Upper lobe of right lung (tissue), 1 donor: ENCODE measurements at regions not wholly inside any gene's neighbourhood (a gene's known extent, or its start where the extent isn't known, plus 50 kb on each side); places are given as distances from the start of the nearest gene placed in this dataset.

Experiments
- ATAC-seq: fragments of 200-7000 bp; cut with Tn5 transposase; one replicate; pipeline ENCODE4 v1.9.1; 2020; ENCODE audit warnings: mild to moderate bottlenecking, moderate library complexity
- DNase-seq: peaks from one replicate; pipeline ENCODE4 v3.0.0-alpha.2; 2020
- H3K27ac ChIP-seq: fragments of 200-600 bp; one replicate; pipeline ENCODE4 v1.8.0; 2022
- H3K27me3 ChIP-seq: fragments of 200-600 bp; one replicate; pipeline ENCODE4 v1.8.0; 2022; ENCODE audit warnings: mild to moderate bottlenecking
- H3K36me3 ChIP-seq: fragments of 200-600 bp; one replicate; pipeline ENCODE4 v1.8.0; 2022
- H3K4me1 ChIP-seq: fragments of 200-600 bp; one replicate; pipeline ENCODE4 v1.8.0; 2022
- H3K4me3 ChIP-seq: fragments of 200-600 bp; one replicate; pipeline ENCODE4 v1.8.0; 2022; ENCODE audit warnings: mild to moderate bottlenecking
- H3K9me3 ChIP-seq: fragments of 200-600 bp; one replicate; pipeline ENCODE4 v1.8.0; 2022
- CTCF ChIP-seq: fragments of 200-600 bp; IDR thresholded peaks from one replicate; pipeline ENCODE4 v1.8.0; 2022; ENCODE audit warnings: antibody characterized with exemption
- intact Hi-C: fragments of 100-400 bp; cut with DNase I; formaldehyde crosslinking; loops from one replicate; pipeline ENCODE4 v1.11.0; 2022
- donor health status: DM: no; HTN: yes; CAD: no; lungs with severe emphysema.

DNA sequence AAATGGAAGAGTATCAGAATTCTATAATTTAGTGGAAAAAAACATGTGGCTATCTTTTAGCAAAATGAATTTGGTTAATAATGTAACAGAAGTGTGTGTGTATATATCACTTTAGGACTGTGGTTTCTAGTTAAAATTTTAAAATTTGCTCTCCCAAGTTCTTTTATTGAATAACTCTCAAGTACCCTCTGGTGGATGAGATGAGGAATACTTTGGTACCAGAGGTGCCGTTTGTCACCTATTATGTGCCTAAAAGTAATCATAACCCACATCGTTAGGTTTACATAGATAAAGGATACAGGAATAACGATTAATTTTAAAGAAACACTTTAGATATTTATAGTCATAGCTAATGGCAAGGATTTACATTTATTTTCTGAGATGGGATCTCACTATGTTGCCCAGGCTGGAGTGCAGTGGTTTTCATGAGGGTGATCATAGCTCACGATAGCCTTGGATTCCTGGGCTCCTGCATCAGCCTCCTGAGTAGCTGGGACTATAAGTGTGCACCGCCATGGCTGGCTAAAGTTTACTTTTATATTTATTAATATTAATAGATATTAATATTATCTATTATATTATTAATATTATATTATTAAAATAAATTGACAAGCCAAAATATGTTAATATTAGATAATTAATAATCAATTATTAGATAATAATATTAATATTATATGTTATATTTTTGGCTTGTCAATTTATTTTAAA, 66.7 kb upstream of the CAPRIN1 start:
- Histone ChIP-seq H3K27ac (no peak overlapping the region), H3K36me3 (no peaks in the 10 kb centered on the region), H3K4me1 (no peaks in the 10 kb centered on the region), H3K9me3 (no peaks in the 10 kb centered on the region), H3K27me3 (peaks cover 5% of the 10 kb centered on the region), H3K4me3 (no peak overlapping the region)
- DNase-seq = no peak
- TF ChIP-seq CTCF = peak; percentile 18
- ATAC-seq = no peak
- intact Hi-C loops = no loop called here

GRCh38 chr11:33982661-33983060, 68.9 kb upstream of the CAPRIN1 start:
- no peak for DNase-seq

DNA sequence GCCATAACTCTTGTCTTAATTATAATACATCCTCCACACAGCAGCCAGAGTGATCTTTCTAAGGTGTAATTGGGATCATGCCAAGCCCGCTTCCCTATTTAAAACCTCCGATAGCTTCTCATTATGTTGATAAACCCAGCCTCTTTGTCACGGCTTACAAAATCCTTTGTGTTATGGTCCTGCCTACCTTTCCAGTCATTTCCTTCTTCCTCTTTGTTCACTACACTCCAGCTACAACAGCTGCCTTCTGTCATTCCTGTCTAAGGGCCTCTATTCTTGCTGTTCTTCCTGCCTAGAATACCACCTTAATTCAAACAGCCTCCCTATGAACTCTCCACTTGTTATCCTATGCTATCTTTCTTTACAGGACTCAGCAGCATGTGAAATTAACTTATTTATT, 70.6 kb upstream of the CAPRIN1 start:
- DNase-seq = no peak
- Histone ChIP-seq H3K4me3 (no peak overlapping the region), H3K27ac (no peak overlapping the region), H3K36me3 (no peaks in the 10 kb centered on the region), H3K4me1 (peaks cover 7% of the 10 kb centered on the region), H3K27me3 (peaks cover 5% of the 10 kb centered on the region), H3K9me3 (no peaks in the 10 kb centered on the region)
- no peak for ATAC-seq
- TF ChIP-seq CTCF = no peak
- intact Hi-C loops = no loop called here

More at GRCh38 chr11:33982661-33983060, 68.9 kb upstream of the CAPRIN1 start:
- intact Hi-C loops = no loop called here
- Histone ChIP-seq H3K27me3 (peaks cover 5% of the 10 kb centered on the region), H3K4me1 (no peaks in the 10 kb centered on the region), H3K9me3 (no peaks in the 10 kb centered on the region), H3K4me3 (no peak overlapping the region), H3K36me3 (no peaks in the 10 kb centered on the region), H3K27ac (no peak overlapping the region)
- no peak for TF ChIP-seq CTCF
- no peak for ATAC-seq

GRCh38 chr11:33978376-33978775, 73.2 kb upstream of the CAPRIN1 start:
- Histone ChIP-seq H3K4me1 (peaks cover 7% of the 10 kb centered on the region), H3K4me3 (no peak overlapping the region), H3K27ac (no peak overlapping the region), H3K9me3 (no peaks in the 10 kb centered on the region), H3K36me3 (no peaks in the 10 kb centered on the region), H3K27me3 (no peaks in the 10 kb centered on the region)
- no peak for TF ChIP-seq CTCF
- DNase-seq = no peak
- intact Hi-C loops = no loop called here
- no peak for ATAC-seq

- DNase-seq (no peak), ATAC-seq (no peak)
- intact Hi-C loops = no loop called here
- H3K36me3 ChIP-seq = no peaks in the 10 kb centered on the region
- no peak overlapping the region for H3K4me3 ChIP-seq
- TF ChIP-seq CTCF = no peak
- H3K4me1 ChIP-seq = peaks cover 7% of the 10 kb centered on the region
- H3K27me3 ChIP-seq = no peaks in the 10 kb centered on the region
- H3K9me3 ChIP-seq = no peaks in the 10 kb centered on the region
- H3K27ac ChIP-seq = no peak overlapping the region
Observed at GRCh38 chr11:33977676-33978075, 73.9 kb upstream of the CAPRIN1 start.
